Right ventricle myocardium superior (tissue), 1 donor: ENCODE measurements at regions not wholly inside any gene's neighbourhood (a gene's known extent, or its start where the extent isn't known, plus 50 kb on each side); places are given as distances from the start of the nearest gene placed in this dataset.

Experiments
- ATAC-seq: fragments of 200-7000 bp; cut with Tn5 transposase; one replicate; pipeline ENCODE4 v1.9.1; 2020; ENCODE audit warnings: mild to moderate bottlenecking; ENCODE audit not compliant: poor library complexity
- DNase-seq: peaks from one replicate; pipeline ENCODE4 v3.0.0-alpha.2; 2020
- intact Hi-C: fragments of 100-400 bp; cut with DNase I; formaldehyde crosslinking; loops from one replicate; pipeline ENCODE4 v1.11.2; 2022
- donor health status: DM: no; HTN: yes; CAD: no; lungs with severe emphysema.

- DNase-seq (no peak), ATAC-seq (no peak)
- intact Hi-C loops, result no loop called here
These were observed 467.1 kb upstream of the FAR2 start for GRCh38 chr12:28681980-28682379.

- ATAC-seq, result no peak
- intact Hi-C loops, result no loop called here
- no peak for DNase-seq
These were observed 465.7 kb upstream of the FAR2 start for GRCh38 chr12:28683366-28683765.

DNA sequence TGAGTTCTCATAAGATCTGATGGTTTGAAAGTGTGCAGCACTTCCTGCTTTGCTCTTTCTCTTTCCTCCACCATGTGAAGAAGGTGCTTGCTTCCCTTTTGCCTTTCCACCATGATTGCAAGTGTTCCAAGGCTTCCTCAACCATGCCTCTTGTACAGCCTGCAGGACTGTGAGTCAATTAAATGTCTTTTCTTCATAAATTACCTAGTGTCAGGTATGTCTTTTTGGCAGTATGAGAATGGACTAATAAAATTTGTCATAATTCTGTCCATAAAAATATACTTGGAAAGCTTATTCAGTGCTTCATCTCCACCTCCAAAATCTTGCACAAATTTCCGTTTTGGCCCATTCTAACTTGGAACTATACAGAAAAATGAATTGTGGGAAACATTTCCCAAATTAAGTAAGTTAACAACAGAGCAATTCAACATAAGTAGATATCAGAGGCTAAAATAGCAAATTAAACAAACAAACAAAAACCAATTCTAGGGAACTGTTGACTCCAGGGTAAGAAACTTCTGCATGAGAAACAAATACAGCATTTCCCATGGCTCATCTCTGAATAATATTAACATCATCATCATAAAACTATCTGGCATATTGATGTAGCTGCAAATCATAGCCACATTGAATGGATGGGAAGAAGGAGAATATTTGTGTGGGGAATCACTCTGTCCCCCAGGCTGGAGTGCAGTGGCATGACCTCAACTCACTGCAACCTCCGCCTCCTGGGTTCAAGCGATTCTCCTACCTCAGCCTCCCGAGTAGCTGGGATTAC, 459.5 kb upstream of the FAR2 start:
- DNase-seq, result no peak
- ATAC-seq, result no peak
- intact Hi-C loops, result no loop called here

- intact Hi-C loops, result no loop called here
- no peak for ATAC-seq
- DNase-seq, result no peak
These were observed 455.4 kb upstream of the FAR2 start for GRCh38 chr12:28693565-28694219.

- intact Hi-C loops, result no loop called here
- ATAC-seq (no peak), DNase-seq (no peak)
These were observed 450.5 kb upstream of the FAR2 start for GRCh38 chr12:28698553-28698952.

- no peak for DNase-seq
- no peak for ATAC-seq
- intact Hi-C loops, result no loop called here
These were observed 450.0 kb upstream of the FAR2 start for GRCh38 chr12:28699029-28699428.

- DNase-seq (no peak), ATAC-seq (no peak)
- intact Hi-C loops, result no loop called here
These were observed 448.9 kb upstream of the FAR2 start for GRCh38 chr12:28700161-28700560.

- DNase-seq (no peak), ATAC-seq (no peak)
- intact Hi-C loops, result no loop called here
These were observed 444.5 kb upstream of the FAR2 start for GRCh38 chr12:28704477-28705169.

- DNase-seq (no peak), ATAC-seq (no peak)
- intact Hi-C loops, result no loop called here
These were observed 440.1 kb upstream of the FAR2 start for GRCh38 chr12:28708918-28709371.

DNA sequence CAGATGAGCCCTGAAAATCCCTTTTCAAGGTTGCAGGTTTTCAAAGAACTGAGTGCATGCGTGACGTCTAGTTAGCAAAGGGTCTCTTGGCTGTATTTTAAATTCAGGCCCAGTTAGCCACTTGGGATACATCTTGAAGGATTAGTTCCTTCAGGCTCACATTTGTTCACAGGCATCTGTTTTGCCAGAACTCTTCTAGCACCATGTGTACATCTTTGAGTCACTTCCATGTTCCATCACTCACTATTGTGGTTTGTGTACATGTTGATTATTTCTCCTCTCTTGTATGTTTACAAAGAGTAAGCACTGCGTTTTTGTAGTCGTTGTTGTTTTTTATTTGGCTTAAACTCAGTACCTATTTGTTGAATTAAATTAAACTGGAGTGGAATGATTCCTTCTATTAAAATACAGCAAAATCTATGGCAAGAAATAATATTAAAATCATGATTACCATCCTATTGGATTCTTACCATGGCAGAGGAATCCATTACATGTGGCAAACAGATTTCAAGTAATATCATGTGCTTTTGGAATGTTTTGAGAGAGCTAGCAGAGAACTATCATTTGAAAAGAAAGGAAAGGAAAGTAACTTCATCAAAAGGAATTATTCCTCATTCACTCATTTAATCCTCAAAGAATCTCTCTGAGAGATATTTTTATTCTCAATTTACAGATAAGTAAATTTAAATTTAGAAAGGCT, 438.9 kb upstream of the FAR2 start:
- intact Hi-C loops, result no loop called here
- DNase-seq (no peak), ATAC-seq (no peak)

- no peak for ATAC-seq
- DNase-seq, result no peak
- intact Hi-C loops, result no loop called here
These were observed 438.2 kb upstream of the FAR2 start for GRCh38 chr12:28710882-28711281.

DNA sequence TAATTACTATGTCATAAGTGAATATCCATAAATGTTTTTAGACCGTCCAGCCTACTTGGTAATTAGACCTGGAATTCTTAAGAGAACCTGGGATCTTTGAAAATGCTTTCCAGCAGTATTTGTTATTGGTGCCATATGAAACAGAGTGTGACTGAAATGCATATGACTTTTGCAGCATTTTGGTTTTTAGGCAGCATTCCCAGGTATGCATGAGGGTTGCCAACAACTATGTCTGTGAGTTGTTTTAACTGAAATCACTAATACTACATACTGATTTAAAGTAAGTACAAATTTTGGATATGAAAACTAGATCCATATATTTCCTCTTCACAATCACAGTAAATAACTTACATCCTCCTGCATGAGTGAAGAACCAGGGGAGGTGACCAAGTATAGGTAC, 437.7 kb upstream of the FAR2 start:
- intact Hi-C loops, result no loop called here
- DNase-seq, result no peak
- ATAC-seq, result no peak

- intact Hi-C loops, result no loop called here
- ATAC-seq (no peak), DNase-seq (no peak)
These were observed 406.3 kb upstream of the FAR2 start for GRCh38 chr12:28742791-28743190.

DNA sequence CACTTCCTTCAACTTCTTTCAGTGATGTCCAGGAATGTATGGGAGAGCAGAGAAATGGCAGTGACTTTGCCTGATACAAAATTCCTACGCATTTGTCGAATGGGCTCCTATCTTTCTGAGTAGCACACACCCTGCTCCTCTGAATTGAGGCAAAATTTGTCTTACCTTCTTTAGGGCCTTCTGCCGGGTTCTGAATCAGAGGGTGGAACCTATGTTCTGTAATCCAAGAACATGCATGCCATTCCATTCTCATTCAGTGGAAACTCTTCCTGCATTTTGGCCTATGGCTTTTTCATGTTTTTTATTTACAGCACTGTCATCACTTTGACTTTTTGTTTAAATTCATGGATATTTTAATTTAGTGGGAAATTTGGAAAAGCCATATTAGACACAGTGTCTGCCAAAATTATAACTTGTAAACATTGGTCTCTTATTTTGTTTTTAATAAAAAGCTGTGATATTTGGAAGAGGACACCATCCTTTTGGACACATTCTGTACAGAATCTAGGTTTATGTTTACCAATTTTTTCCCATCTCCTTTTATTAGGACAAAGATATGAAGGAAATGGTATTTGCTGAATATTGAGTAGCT, 402.2 kb upstream of the FAR2 start:
- intact Hi-C loops, result no loop called here
- ATAC-seq (no peak), DNase-seq (no peak)

DNA sequence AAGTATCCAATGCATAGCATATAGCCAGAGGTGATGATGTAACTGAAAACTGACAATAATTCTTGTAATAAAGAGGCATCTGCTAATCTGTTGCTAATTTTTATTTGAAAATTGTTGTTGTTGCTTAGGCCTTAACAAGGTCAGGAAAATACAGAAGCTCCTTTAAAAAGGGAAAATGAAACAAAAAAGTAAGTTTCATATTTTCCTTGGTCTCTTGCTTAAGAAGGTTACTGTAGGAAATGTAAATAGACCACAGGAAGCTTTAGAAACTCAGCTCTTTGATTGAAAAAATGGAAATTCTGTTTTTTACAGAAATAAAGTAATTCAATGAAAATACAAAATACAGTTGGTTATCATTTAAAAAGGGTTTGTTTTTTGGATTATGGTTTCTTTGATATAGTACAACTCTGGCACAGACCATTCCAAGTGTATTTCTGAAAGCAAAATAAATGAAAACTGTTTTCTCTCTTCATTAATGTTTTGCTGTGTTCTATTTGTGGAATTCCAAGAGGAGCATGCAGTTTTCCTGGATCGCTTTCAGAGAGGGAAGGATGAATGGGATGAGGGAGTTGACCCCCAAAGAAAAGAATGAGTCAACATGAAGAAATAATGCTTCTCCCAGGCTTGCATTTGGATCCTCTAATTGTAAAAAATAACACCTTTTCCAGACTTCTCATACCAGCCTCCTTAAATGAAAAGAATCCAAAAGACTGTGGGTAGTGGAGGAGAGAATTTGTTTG, 398.0 kb upstream of the FAR2 start:
- DNase-seq (no peak), ATAC-seq (no peak)
- intact Hi-C loops, result no loop called here

GRCh38 chr12:28755027-28755426, 394.1 kb upstream of the FAR2 start:
- DNase-seq (no peak), ATAC-seq (no peak)
- intact Hi-C loops, result no loop called here

GRCh38 chr12:28759333-28759732, 389.7 kb upstream of the FAR2 start:
- DNase-seq (no peak), ATAC-seq (no peak)
- intact Hi-C loops, result no loop called here
